ENCODE measurements at regions not wholly inside any gene's neighbourhood (a gene's known extent, or its start where the extent isn't known, plus 50 kb on each side); places are given as distances from the start of the nearest gene placed in this dataset.

GRCh38 chr11:21806508-21806907 lies 386.4 kb upstream of the ANO5 start:
- TF ChIP-seq CTCF (conservative IDR thresholded peaks at IDR 0.05 in 1 of 2, IDR thresholded peaks at IDR 0.05 in 1 of 2; ENCODE audit: low read depth in 1 of 2, low read length in 2 of 2) (no peak), EZH2 (IDR thresholded peaks at IDR 0.05; ENCODE audit: low read length, missing control alignments) (no peak)
